ENCODE measurements at regions not wholly inside any gene's neighbourhood (a gene's known extent, or its start where the extent isn't known, plus 50 kb on each side); places are given as distances from the start of the nearest gene placed in this dataset.

GRCh38 chr21:16770266-16770665, 742.6 kb upstream of the CXADR start:
- intact Hi-C loops (cut with micrococcal nuclease), result no loop called here
- ATAC-seq, result no peak

GRCh38 chr21:16773206-16773605, 739.6 kb upstream of the CXADR start:
- ATAC-seq, result no peak
- no peak for DNase-seq
- intact Hi-C loops (cut with micrococcal nuclease), result no loop called here

More at GRCh38 chr21:16770266-16770665, 742.6 kb upstream of the CXADR start:
- no peak for DNase-seq

- intact Hi-C loops (cut with micrococcal nuclease), result no loop called here
- DNase-seq (no peak), ATAC-seq (no peak)
These were observed 737.8 kb upstream of the CXADR start for GRCh38 chr21:16775076-16775475.

- intact Hi-C loops (cut with micrococcal nuclease), result no loop called here
- no peak for ATAC-seq
These were observed 735.7 kb upstream of the CXADR start for GRCh38 chr21:16777041-16777720.

GRCh38 chr21:16788584-16788983, 724.3 kb upstream of the CXADR start:
- ATAC-seq, result no peak
- intact Hi-C loops (cut with micrococcal nuclease), result no loop called here
- no peak for DNase-seq

More at GRCh38 chr21:16777041-16777720, 735.7 kb upstream of the CXADR start:
- no peak for DNase-seq

GRCh38 chr21:16789636-16790035, 723.2 kb upstream of the CXADR start:
- DNase-seq (no peak), ATAC-seq (no peak)
- intact Hi-C loops (cut with micrococcal nuclease), result no loop called here

GRCh38 chr21:16792101-16792500, 720.7 kb upstream of the CXADR start:
- no peak for ATAC-seq
- no peak for DNase-seq
- intact Hi-C loops (cut with micrococcal nuclease), result no loop called here

DNA sequence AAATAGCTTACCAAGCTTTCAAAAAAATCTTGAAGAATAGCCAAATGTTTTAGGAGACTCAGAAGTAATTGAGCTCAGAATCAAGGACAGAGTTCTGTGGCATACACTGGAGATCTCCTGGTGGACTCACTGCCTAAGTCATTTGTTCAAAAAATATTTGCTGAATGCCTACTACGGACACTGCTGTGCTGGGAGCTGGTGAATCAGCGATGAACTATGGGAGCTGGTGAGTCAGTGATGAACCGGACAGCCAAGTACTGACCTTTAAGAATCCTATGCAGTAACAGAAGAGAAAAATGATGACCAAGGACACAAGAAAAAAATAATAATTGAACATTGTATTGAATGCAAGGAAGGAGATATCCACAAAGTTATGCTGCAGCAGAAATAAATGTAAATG, 717.9 kb upstream of the CXADR start:
- intact Hi-C loops (cut with micrococcal nuclease), result no loop called here
- DNase-seq (no peak), ATAC-seq (peak; percentile 24)

- intact Hi-C loops (cut with micrococcal nuclease), result no loop called here
- DNase-seq (no peak), ATAC-seq (no peak)
These were observed 716.1 kb upstream of the CXADR start for GRCh38 chr21:16796776-16797175.

- no peak for ATAC-seq
These were observed 715.3 kb upstream of the CXADR start for GRCh38 chr21:16797540-16797939.

GRCh38 chr21:16797966-16798365, 714.9 kb upstream of the CXADR start:
- ATAC-seq (no peak), DNase-seq (no peak)
- intact Hi-C loops (cut with micrococcal nuclease), result no loop called here

More at GRCh38 chr21:16797540-16797939, 715.3 kb upstream of the CXADR start:
- intact Hi-C loops (cut with micrococcal nuclease), result no loop called here
- no peak for DNase-seq

GRCh38 chr21:16800536-16801275, 712.1 kb upstream of the CXADR start:
- no peak for DNase-seq
- ATAC-seq, result no peak
- intact Hi-C loops (cut with micrococcal nuclease), result no loop called here

DNA sequence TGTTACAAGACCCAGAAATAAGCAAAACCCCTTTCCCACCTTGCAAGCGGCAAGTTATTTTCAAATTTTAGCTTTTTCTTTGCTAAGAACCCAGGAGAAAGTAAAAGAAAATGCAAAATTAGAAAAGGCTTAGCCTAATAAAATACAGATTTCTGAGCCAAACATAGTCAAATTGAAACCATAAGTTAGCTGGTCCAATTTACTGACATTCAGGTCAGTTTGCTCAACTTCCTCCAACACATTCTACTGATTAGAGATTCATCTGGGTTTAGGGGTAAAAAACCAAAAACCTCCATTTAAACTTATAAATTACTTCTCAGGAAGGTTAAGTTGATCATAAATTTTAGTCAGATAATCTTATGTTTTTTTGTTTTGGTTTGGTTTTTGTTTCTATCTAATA, 701.8 kb upstream of the CXADR start:
- no peak for DNase-seq
- no peak for ATAC-seq
- intact Hi-C loops (cut with micrococcal nuclease), result no loop called here

DNA sequence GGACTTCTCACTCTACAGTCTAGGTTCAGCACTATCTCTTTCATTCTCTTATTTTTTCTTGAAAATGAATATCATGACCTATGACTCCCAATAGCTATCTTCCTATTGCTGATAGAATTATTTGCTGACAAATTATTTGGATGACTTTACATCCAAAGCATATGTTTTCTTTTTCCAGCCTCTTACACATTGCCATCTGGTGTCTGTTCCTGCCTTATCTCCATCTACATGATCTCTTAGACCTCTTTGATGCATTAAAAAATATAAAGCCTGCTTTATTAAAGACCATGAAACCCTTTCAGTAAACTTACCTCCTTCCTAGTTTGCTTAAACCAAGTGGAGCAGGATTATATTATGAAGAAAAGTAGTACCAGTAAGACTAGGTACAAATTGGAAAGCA, 700.9 kb upstream of the CXADR start:
- intact Hi-C loops (cut with micrococcal nuclease), result no loop called here
- ATAC-seq, result no peak
- DNase-seq, result no peak

- intact Hi-C loops (cut with micrococcal nuclease), result no loop called here
- ATAC-seq (no peak), DNase-seq (no peak)
These were observed 697.6 kb upstream of the CXADR start for GRCh38 chr21:16815243-16815642.

DNA sequence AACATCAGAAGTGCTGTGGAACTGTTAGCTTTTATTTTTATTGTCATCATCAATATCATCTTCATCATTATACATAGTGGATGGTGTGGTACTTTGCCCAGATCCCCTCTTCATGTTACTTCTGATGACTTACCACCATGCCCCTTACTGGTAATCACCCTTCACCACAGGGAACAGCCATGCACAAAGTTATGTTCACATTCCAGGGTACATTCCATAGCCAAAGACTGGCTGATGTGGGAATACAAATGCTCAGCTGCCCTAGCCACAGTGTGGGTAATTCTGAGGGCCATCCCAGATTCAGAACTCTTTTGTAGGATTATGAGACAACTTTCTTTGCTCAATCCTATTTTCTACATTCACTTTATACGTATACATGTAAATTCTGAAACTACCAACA, 691.3 kb upstream of the CXADR start:
- DNase-seq (no peak), ATAC-seq (no peak)
- intact Hi-C loops (cut with micrococcal nuclease), result no loop called here

DNA sequence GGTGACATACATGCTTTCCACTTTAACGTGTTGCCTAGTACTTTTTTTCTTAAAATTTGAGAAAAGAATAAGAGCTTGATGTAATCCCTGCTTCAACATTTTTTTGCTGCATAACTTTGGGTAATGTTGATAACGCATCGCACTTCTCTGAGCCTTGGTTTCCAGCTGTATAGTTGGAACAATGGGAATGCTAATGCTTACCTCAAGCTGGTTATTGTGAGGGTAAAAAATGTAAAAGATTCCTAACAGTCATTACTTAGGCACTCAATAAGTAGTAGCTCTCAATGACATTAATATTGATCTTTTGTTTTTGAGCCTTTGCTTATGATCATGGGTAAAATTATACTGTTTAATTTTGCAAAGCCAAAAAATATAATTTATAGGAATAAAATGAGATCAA, 683.3 kb upstream of the CXADR start:
- intact Hi-C loops (cut with micrococcal nuclease), result no loop called here
- no peak for DNase-seq

DNA sequence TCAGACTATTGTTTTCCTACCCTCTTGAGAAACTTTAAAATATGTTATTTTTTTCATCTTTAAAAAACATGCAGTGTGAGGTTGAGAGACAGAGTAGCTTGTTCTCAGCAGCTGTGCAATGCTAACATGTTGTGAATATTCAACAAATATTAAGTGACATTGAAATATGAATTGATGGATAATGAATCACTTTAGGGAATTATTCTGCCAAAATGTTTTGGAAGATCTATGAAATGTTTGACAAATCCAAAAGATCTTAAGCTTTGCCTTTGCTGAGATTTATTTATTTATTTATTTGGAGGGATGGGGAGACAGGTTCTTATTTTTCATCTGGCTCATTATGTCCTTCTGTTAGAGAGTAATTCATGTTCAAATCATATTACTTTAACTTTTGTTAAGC, 680.1 kb upstream of the CXADR start:
- ATAC-seq (no peak), DNase-seq (no peak)
- intact Hi-C loops (cut with micrococcal nuclease), result no loop called here

More for the DNA sequence above, 683.3 kb upstream of the CXADR start:
- no peak for ATAC-seq

DNA sequence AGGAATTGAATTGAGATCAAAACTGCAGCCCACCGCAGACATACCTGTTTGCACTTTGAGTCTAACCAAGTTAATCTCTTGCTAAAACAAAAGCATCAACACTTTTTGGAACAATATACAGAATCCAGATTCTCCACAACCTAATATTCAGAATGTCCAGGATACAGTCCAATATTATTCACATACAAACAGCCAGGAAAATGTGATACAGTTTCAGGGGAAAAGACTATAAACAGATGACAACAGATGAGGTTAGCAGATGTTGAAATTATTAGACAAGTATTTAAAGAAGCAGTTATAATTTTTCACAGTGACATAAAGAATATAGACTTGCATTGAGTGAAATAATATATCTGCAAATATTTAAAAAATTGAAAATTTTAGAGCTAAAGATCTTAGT, 678.1 kb upstream of the CXADR start:
- intact Hi-C loops (cut with micrococcal nuclease), result no loop called here
- ATAC-seq (no peak), DNase-seq (no peak)

DNA sequence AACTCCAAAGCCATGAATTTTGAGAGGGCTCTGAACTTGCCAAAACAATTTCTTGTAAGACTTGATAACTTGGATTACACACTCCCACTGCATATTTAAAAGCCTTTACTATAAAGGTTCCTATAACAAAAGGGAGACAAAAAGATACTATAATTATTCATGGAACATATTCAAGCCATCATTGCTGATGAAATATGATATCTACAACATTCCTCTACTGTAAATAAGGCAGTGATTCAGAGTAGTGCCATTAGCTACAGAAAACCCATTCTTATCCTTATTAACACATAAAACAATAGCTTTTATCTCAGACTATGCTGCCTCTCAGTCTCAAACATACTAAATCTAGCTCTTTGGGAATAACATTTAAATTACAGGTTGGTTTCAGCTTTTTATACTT, 675.5 kb upstream of the CXADR start:
- intact Hi-C loops (cut with micrococcal nuclease), result no loop called here
- ATAC-seq (no peak), DNase-seq (no peak)

- no peak for DNase-seq
- ATAC-seq, result no peak
- intact Hi-C loops (cut with micrococcal nuclease), result no loop called here
These were observed 675.1 kb upstream of the CXADR start for GRCh38 chr21:16837721-16838120.

Measured in left ventricle myocardium superior (tissue), 1 donor.